Choroid plexus epithelial cell (primary cell): ENCODE measurements at regions not wholly inside any gene's neighbourhood (a gene's known extent, or its start where the extent isn't known, plus 50 kb on each side); places are given as distances from the start of the nearest gene placed in this dataset.

Experiments used
- DNase-seq: peaks from one replicate; pipeline ENCODE4 v3.0.0-alpha.2; 2010; ENCODE audit warnings: low read depth
- H3K4me3 ChIP-seq: 2 replicates; pipeline ENCODE4 v1.5.1; 2011; ENCODE audit warnings: low read depth, mild to moderate bottlenecking, control low read depth, low read length, moderate library complexity
- TF ChIP-seq, protein P1 (sequence below): conservative IDR thresholded peaks from 2 replicates; pipeline ENCODE4 v1.5.1; 2011; ENCODE audit warnings: low read depth, mild to moderate bottlenecking, control low read depth, inconsistent platforms, low read length, moderate library complexity

DNA sequence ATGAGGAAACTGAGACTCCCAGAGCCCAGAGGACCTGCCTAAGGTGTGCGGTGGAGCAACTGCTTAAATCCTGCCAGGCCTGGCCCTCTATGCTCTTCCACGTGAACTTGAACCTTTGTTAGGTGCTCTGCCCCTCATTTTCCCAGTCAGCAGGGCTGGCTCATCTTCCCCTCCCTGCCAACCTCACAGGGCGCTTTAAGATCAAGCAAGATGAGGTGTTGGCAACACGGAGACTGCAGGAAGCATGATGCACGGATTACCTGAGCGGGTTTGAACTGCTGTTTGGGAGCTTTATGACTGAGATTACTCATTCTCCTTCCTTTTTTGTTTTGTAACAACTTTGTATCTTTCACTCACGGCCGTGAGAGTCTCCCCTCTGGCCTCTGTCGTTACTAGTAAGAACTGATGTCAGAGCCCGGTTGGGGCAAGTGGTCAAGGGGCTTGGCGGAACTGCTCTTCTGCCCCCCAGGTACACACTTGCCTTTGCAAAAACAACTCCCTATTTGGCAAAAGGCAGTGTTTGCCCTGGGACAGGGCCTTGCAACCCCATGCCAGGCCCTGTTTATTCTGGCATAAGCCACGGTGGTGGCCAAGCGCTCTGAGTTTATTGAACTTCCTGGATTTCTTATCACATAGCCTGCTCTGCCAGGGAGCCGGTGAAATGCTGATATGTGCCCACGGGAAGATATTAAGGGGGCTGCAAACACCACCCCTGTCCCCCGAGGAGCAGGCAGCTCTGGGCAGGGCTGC, 127.8 kb downstream of the INHBB start:
- TF ChIP-seq, protein P1, sequence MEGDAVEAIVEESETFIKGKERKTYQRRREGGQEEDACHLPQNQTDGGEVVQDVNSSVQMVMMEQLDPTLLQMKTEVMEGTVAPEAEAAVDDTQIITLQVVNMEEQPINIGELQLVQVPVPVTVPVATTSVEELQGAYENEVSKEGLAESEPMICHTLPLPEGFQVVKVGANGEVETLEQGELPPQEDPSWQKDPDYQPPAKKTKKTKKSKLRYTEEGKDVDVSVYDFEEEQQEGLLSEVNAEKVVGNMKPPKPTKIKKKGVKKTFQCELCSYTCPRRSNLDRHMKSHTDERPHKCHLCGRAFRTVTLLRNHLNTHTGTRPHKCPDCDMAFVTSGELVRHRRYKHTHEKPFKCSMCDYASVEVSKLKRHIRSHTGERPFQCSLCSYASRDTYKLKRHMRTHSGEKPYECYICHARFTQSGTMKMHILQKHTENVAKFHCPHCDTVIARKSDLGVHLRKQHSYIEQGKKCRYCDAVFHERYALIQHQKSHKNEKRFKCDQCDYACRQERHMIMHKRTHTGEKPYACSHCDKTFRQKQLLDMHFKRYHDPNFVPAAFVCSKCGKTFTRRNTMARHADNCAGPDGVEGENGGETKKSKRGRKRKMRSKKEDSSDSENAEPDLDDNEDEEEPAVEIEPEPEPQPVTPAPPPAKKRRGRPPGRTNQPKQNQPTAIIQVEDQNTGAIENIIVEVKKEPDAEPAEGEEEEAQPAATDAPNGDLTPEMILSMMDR = no peak
- DNase-seq = no peak
- no peak overlapping the region for H3K4me3 ChIP-seq

DNA sequence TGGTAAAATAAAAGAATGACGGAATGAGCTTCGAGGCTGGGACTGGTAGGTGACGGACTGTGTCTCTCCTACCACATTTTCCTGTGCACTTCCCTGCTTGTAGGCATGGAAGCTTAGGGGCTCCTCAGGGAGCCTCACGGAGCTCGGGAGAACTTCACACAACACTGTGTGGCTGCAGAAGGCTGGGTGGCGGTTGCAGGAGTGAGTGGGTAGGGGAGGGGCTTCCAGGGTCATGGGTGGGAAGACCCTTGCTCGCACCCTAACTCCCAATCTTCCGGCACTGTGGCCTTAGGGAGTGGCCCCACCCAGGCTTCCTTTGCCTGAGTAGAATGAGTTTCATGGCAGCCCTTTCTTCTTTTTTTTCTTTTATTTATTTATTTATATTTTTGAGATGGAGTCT, 128.6 kb downstream of the INHBB start:
- TF ChIP-seq, protein P1 = no peak
- DNase-seq = no peak
- H3K4me3 ChIP-seq = no peak overlapping the region

DNA sequence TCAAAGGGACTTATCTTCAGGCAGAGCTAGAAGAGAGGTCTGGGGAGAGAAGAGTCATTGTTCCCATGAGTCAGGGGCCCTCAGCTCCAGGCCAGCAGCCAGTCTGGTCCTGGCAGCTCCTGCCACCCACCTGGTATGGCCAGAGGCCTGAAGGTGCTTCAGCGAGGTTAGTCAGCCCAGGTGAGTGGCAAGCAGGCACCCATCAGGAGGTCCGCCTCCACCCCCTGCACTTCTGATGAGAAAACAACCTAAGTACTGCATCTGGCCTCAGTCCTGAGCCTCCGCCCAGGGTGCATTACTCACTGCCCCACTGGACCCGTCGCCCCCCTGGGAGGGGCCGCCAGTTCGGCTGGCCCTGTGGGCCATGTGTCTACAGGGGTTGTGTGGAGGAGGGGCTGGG, 130.2 kb downstream of the INHBB start:
- DNase-seq = no peak
- H3K4me3 ChIP-seq = no peak overlapping the region
- TF ChIP-seq, protein P1 = no peak

DNA sequence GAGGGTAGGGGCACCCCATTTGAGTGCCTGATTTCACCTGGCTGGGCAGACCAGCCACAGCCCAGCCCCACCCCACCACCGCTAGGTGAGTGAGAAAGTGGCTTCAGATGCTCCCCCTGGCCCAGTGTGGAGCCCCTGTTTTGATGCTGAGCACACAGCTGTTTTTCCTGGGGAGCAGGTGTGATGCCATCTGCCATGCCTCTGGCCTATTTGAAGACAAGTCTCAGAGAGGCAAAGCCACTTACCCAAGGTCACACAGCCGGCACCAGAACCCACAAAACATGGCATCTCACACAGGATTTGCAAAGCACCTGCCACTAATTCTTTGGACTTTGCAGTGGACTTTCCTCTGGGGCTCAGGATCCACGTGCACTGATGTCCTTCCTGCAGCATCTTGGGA, 131.3 kb downstream of the INHBB start:
- TF ChIP-seq, protein P1 = no peak
- DNase-seq = no peak
- H3K4me3 ChIP-seq = no peak overlapping the region

DNA sequence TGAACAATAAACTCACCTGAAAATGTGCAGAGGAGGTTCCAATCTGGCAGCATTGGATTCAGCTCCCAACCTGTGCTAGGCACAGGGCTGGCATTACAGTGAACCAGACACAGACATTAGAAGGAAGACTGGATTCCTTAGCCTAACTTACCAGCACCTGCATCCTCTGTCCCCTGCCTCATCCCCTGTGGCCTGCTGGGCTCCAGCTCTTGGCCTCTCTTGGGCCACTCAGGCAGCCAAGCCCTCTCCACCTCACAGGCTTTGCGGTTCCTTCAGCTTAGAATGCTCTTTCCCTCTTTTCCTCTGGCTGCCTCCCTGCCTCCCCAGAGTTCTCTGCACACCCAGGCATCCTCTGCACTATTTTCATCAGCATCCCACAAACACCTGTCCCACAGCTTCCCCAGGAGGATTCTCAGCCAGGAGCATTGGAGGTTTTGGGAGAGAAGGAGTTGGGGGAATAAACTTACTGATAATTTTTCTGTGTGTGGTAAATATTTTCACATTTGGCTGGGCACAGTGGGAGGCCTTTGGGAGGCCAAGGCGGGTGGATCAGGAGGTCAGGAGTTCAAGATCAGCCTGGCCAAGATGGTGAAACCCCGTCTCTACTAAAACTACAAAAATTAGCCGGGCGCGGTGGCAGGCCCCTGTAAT, 132.0 kb downstream of the INHBB start:
- TF ChIP-seq, protein P1 = no peak
- no peak overlapping the region for H3K4me3 ChIP-seq
- no peak for DNase-seq

DNA sequence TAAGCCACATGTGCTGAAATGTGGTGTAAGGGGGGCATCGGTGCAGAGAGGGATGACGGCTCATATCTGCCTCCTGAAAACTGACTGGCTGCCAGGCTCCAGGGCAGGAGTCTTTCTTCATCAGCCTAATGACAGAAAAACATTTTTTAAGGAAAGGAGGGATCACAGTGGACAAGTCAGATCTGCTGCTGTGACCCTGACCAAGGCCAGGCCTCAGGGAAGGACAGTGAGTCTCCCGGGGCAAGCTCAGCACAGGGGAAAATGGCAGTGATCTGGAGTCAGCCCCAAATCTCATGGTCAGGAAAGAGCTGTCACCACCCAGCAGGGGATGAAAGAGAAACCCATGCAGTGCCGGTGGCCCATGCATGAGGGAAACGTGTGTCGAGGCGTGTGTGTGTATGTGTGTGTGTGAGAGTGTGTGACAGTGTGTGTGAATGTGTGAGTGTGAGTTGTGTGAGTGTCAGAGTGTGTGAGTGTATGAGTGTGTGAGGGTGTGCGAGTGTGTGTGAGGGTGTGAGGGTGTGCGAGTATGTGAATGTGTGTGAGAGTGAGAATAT, 134.5 kb downstream of the INHBB start:
- TF ChIP-seq, protein P1 = no peak
- no peak overlapping the region for H3K4me3 ChIP-seq
- no peak for DNase-seq
